HEK293 (cell line): ENCODE measurements at regions not wholly inside any gene's neighbourhood (a gene's known extent, or its start where the extent isn't known, plus 50 kb on each side); places are given as distances from the start of the nearest gene placed in this dataset.

Experiments
- CTCF ChIA-PET: fragments of 350-600 bp; formaldehyde crosslinking; extraction: SDS; loops from one replicate; lab custom pipeline; 2021; ENCODE audit warnings: antibody characterized with exemption; lab: Yijun Ruan, JAX
- POLR2A ChIA-PET: fragments of 300-600 bp; formaldehyde crosslinking; extraction: SDS; loops from one replicate; lab custom pipeline; 2020; ENCODE audit warnings: antibody characterized with exemption, inconsistent platforms; lab: Yijun Ruan, JAX
- H3K27ac ChIP-seq: fragments of 200-500 bp; sonication (Bioruptor generic); 2 replicates; pipeline ENCODE4 v1.5.1; 2014; ENCODE audit warnings: low read depth, low read length, control low read depth, inconsistent platforms; ENCODE audit errors: extremely low read depth
- H3K36me3 ChIP-seq, 2 experiments: fragments of 200-500 bp in 1 of 2; sonication (Bioruptor generic) in 1 of 2; 1 replicate in 1 of 2; 2 replicates in 1 of 2; pipeline ENCODE4 v1.5.1; 2014 to 2017; ENCODE audit warnings: inconsistent platforms in 2 of 2, low read length in 2 of 2; ENCODE audit not compliant: control insufficient read depth in 2 of 2, insufficient read depth in 1 of 2
- H3K4me1 ChIP-seq: fragments of 200-500 bp; sonication (Bioruptor generic); 2 replicates; pipeline ENCODE4 v1.5.1; 2014; ENCODE audit warnings: mild to moderate bottlenecking, low read length, inconsistent platforms; ENCODE audit not compliant: control insufficient read depth, insufficient read depth
- H3K4me3 ChIP-seq: 2 replicates; pipeline ENCODE4 v1.5.1; 2011; ENCODE audit warnings: low read depth, mild to moderate bottlenecking, control low read depth, low read length, moderate library complexity
- H3K9me3 ChIP-seq: fragments of 200-500 bp; sonication (Bioruptor generic); 2 replicates; pipeline ENCODE4 v1.5.1; 2014; ENCODE audit warnings: low read depth, low read length, inconsistent platforms; ENCODE audit not compliant: control insufficient read depth, insufficient read depth
- BCL6B ChIP-seq: fragments of 450-650 bp; formaldehyde crosslinking; IDR thresholded peaks from 2 replicates; pipeline ENCODE4 v1.5.1; 2017; ENCODE audit warnings: missing biosample characterization, missing genetic modification characterization
- FEZF1 ChIP-seq: fragments of 450-650 bp; formaldehyde crosslinking; IDR thresholded peaks from 2 replicates; pipeline ENCODE4 v1.5.1; 2016; ENCODE audit warnings: missing biosample characterization, missing genetic modification characterization
- IKZF3 ChIP-seq: fragments of 450-650 bp; IDR thresholded peaks from 2 replicates; pipeline ENCODE4 v1.5.0; 2018; ENCODE audit warnings: missing biosample characterization, mild to moderate bottlenecking, missing genetic modification characterization, moderate library complexity
- KLF10 ChIP-seq: fragments of 450-650 bp; IDR thresholded peaks from 2 replicates; pipeline ENCODE4 v1.5.1; 2018; ENCODE audit warnings: missing biosample characterization, mild to moderate bottlenecking, missing genetic modification characterization
- KLF16 ChIP-seq: fragments of 450-650 bp; formaldehyde crosslinking; IDR thresholded peaks from 2 replicates; pipeline ENCODE4 v1.5.1; 2017; ENCODE audit warnings: missing biosample characterization, missing genetic modification characterization
- KLF17 ChIP-seq: fragments of 450-650 bp; formaldehyde crosslinking; IDR thresholded peaks from 2 replicates; pipeline ENCODE4 v1.5.1; 2016; ENCODE audit warnings: missing biosample characterization, missing genetic modification characterization
- KLF7 ChIP-seq: fragments of 450-650 bp; formaldehyde crosslinking; IDR thresholded peaks from 2 replicates; pipeline ENCODE4 v1.5.1; 2016; ENCODE audit warnings: missing biosample characterization, missing genetic modification characterization, borderline replicate concordance
- KLF8 ChIP-seq: fragments of 450-650 bp; formaldehyde crosslinking; IDR thresholded peaks from 2 replicates; pipeline ENCODE4 v1.5.1; 2016; ENCODE audit warnings: missing biosample characterization, missing genetic modification characterization
- KLF9 ChIP-seq: fragments of 450-650 bp; formaldehyde crosslinking; IDR thresholded peaks from 2 replicates; pipeline ENCODE4 v1.5.1; 2016; ENCODE audit warnings: missing biosample characterization, missing genetic modification characterization, low read depth
- OVOL3 ChIP-seq: fragments of 450-650 bp; formaldehyde crosslinking; IDR thresholded peaks from 2 replicates; pipeline ENCODE4 v1.5.1; 2016; ENCODE audit warnings: missing biosample characterization, missing genetic modification characterization
- TRIM28 ChIP-seq: IDR thresholded peaks from 2 replicates; pipeline ENCODE4 v1.6.1; 2011; ENCODE audit warnings: low read length, control low read depth, borderline replicate concordance
- TSHZ1 ChIP-seq: fragments of 450-650 bp; formaldehyde crosslinking; IDR thresholded peaks from 2 replicates; pipeline ENCODE4 v1.5.1; 2016; ENCODE audit warnings: missing biosample characterization, missing genetic modification characterization, borderline replicate concordance
- ZBTB6 ChIP-seq: fragments of 450-650 bp; formaldehyde crosslinking; IDR thresholded peaks from 2 replicates; pipeline ENCODE4 v1.5.1; 2017; ENCODE audit warnings: missing biosample characterization, missing genetic modification characterization
- ZBTB7A ChIP-seq: fragments of 450-650 bp; formaldehyde crosslinking; IDR thresholded peaks from 2 replicates; pipeline ENCODE4 v1.5.1; 2016; ENCODE audit warnings: low read depth, missing biosample characterization, missing genetic modification characterization
- ZIC2 ChIP-seq: fragments of 450-650 bp; formaldehyde crosslinking; IDR thresholded peaks from 2 replicates; pipeline ENCODE4 v1.5.1; 2016; ENCODE audit warnings: missing biosample characterization, missing genetic modification characterization
- ZNF112 ChIP-seq: fragments of 450-650 bp; formaldehyde crosslinking; IDR thresholded peaks from 2 replicates; pipeline ENCODE4 v1.5.0; 2017; ENCODE audit warnings: missing biosample characterization, missing genetic modification characterization
- ZNF211 ChIP-seq: fragments of 450-650 bp; formaldehyde crosslinking; IDR thresholded peaks from 2 replicates; pipeline ENCODE4 v1.5.1; 2016; ENCODE audit warnings: low read depth, missing biosample characterization, missing genetic modification characterization
- ZNF274 ChIP-seq, 2 experiments: fragments of 200-500 bp in 1 of 2; fragments of 450-650 bp in 1 of 2; sonication (Bioruptor generic) in 1 of 2; formaldehyde crosslinking in 1 of 2; IDR thresholded peaks; 2 replicates each; pipeline versions ENCODE4 v1.5.1 to v1.6.1; 2014 to 2016; ENCODE audit warnings: borderline replicate concordance in 1 of 2, inconsistent platforms in 1 of 2, low read length in 1 of 2, missing biosample characterization in 1 of 2, missing genetic modification characterization in 1 of 2
- ZNF37A ChIP-seq: fragments of 450-650 bp; IDR thresholded peaks from 2 replicates; pipeline ENCODE4 v1.5.1; 2018; ENCODE audit warnings: missing biosample characterization, missing genetic modification characterization
- ZNF404 ChIP-seq: fragments of 450-650 bp; formaldehyde crosslinking; IDR thresholded peaks from 2 replicates; pipeline ENCODE4 v1.5.1; 2017; ENCODE audit warnings: missing biosample characterization, missing genetic modification characterization
- ZNF473 ChIP-seq: fragments of 450-650 bp; formaldehyde crosslinking; IDR thresholded peaks from 2 replicates; pipeline ENCODE4 v1.5.1; 2017; ENCODE audit warnings: missing biosample characterization, missing genetic modification characterization
- ZNF571 ChIP-seq: fragments of 450-650 bp; formaldehyde crosslinking; IDR thresholded peaks from 2 replicates; pipeline ENCODE4 v1.5.0; 2017; ENCODE audit warnings: missing biosample characterization, missing genetic modification characterization
- ZNF600 ChIP-seq: fragments of 450-650 bp; formaldehyde crosslinking; IDR thresholded peaks from 2 replicates; pipeline ENCODE4 v1.5.1; 2016; ENCODE audit warnings: missing biosample characterization, missing genetic modification characterization
- ZNF626 ChIP-seq: fragments of 450-650 bp; sonication (Bioruptor Pico); formaldehyde crosslinking; IDR thresholded peaks from 2 replicates; pipeline ENCODE4 v1.5.1; 2018; ENCODE audit warnings: missing biosample characterization, missing genetic modification characterization, inconsistent platforms
- ZNF701 ChIP-seq: fragments of 450-650 bp; formaldehyde crosslinking; IDR thresholded peaks from 2 replicates; pipeline ENCODE4 v1.5.1; 2016; ENCODE audit warnings: missing biosample characterization, missing genetic modification characterization
- ZNF792 ChIP-seq: fragments of 450-650 bp; formaldehyde crosslinking; IDR thresholded peaks from 2 replicates; pipeline ENCODE4 v1.5.1; 2016; ENCODE audit warnings: missing biosample characterization, missing genetic modification characterization
- ZSCAN23 ChIP-seq: fragments of 450-650 bp; formaldehyde crosslinking; IDR thresholded peaks from 2 replicates; pipeline ENCODE4 v1.5.1; 2016; ENCODE audit warnings: missing biosample characterization, missing genetic modification characterization
- ZSCAN4 ChIP-seq: fragments of 450-650 bp; formaldehyde crosslinking; IDR thresholded peaks from 2 replicates; pipeline ENCODE4 v1.5.1; 2017; ENCODE audit warnings: missing biosample characterization, missing genetic modification characterization
- ZSCAN5A ChIP-seq: fragments of 450-650 bp; formaldehyde crosslinking; IDR thresholded peaks from 2 replicates; pipeline ENCODE4 v1.5.1; 2016; ENCODE audit warnings: missing biosample characterization, missing genetic modification characterization
- ZXDB ChIP-seq: fragments of 450-650 bp; formaldehyde crosslinking; IDR thresholded peaks from 2 replicates; pipeline ENCODE4 v1.5.1; 2016; ENCODE audit warnings: missing biosample characterization, missing genetic modification characterization

- ChIA-PET POLR2A (no interaction called here), CTCF (no interaction called here)
- H3K4me3 ChIP-seq: no peak overlapping the region
- H3K9me3 ChIP-seq: no peaks in the 10 kb centered on the region
- H3K4me1 ChIP-seq: no peaks in the 10 kb centered on the region
- TF ChIP-seq KLF17 (tag by site-specific recombination) (no peak), ZNF626 (tag by site-specific recombination) (no peak), ZSCAN4 (no peak), ZBTB7A (tag by site-specific recombination) (no peak), ZNF701 (no peak), ZNF600 (tag by site-specific recombination) (no peak), TRIM28 (no peak), BCL6B (tag by site-specific recombination) (no peak), ZSCAN23 (tag by site-specific recombination) (no peak), ZSCAN5A (tag by site-specific recombination) (no peak), KLF9 (no peak), KLF8 (tag by site-specific recombination) (no peak), ZIC2 (no peak), ZXDB (tag by site-specific recombination) (no peak), IKZF3 (no peak), ZNF571 (tag by site-specific recombination) (no peak), KLF10 (tag by site-specific recombination) (no peak), ZNF211 (tag by site-specific recombination) (no peak), ZBTB6 (tag by site-specific recombination) (no peak), FEZF1 (tag by site-specific recombination) (no peak)
- no peak overlapping the region for H3K27ac ChIP-seq
- no peaks in the 10 kb centered on the region for H3K36me3 ChIP-seq
Measured at GRCh38 chr6:49348561-49348960, 114.5 kb downstream of the MMUT start.

- H3K9me3 ChIP-seq: no peaks in the 10 kb centered on the region
- CTCF ChIA-PET: no interaction called here
- H3K4me1 ChIP-seq: no peaks in the 10 kb centered on the region
- H3K36me3 ChIP-seq: no peaks in the 10 kb centered on the region
- H3K4me3 ChIP-seq: no peak overlapping the region
- H3K27ac ChIP-seq: no peak overlapping the region
- POLR2A ChIA-PET: no interaction called here
- TF ChIP-seq ZNF274 (IDR thresholded peaks at IDR 0.05; ENCODE audit: low read length) (no peak), ZNF274 (tag by site-specific recombination; IDR thresholded peaks at IDR 0.05; ENCODE audit: borderline replicate concordance) (no peak), ZNF37A (tag by site-specific recombination) (no peak), ZNF404 (no peak), ZNF792 (tag by site-specific recombination) (no peak), ZNF473 (tag by site-specific recombination) (no peak), OVOL3 (no peak), ZNF112 (tag by site-specific recombination) (no peak), KLF7 (no peak), TSHZ1 (tag by site-specific recombination) (no peak), KLF16 (tag by site-specific recombination) (no peak)
Measured at GRCh38 chr6:49342410-49342809, 120.6 kb downstream of the MMUT start.
